ENCODE measurements at regions not wholly inside any gene's neighbourhood (a gene's known extent, or its start where the extent isn't known, plus 50 kb on each side); places are given as distances from the start of the nearest gene placed in this dataset.

- no peaks in the 10 kb centered on the region for H3K27me3 ChIP-seq (replicated peaks; ENCODE audit: insufficient read depth)
- DNase-seq (ENCODE audit: low spot score) (no peak), ATAC-seq (ENCODE audit: insufficient number of reproducible peaks, low FRiP score, low read depth) (no peak)
- no peak overlapping the region for H3K4me3 ChIP-seq
- no peaks in the 10 kb centered on the region for H3K4me1 ChIP-seq (ENCODE audit: control insufficient read depth in 1 of 2, low read depth in 2 of 2)
- TF ChIP-seq CTCF (IDR thresholded peaks at IDR 0.05), result no peak
- no peaks in the 10 kb centered on the region for H3K9me3 ChIP-seq
- H3K27ac ChIP-seq, result no peak overlapping the region
- no peaks in the 10 kb centered on the region for H3K36me3 ChIP-seq
Measured at GRCh38 chr5:18095061-18095460, 460.8 kb downstream of the TAF11L14 start.

GRCh38 chr5:18097817-18098216 is 463.6 kb downstream of the TAF11L14 start:
- Histone ChIP-seq H3K9me3 (no peaks in the 10 kb centered on the region), H3K4me1 (ENCODE audit: control insufficient read depth in 1 of 2, low read depth in 2 of 2) (no peaks in the 10 kb centered on the region), H3K27me3 (replicated peaks; ENCODE audit: insufficient read depth) (no peaks in the 10 kb centered on the region), H3K27ac (no peak overlapping the region), H3K4me3 (no peak overlapping the region), H3K36me3 (no peaks in the 10 kb centered on the region)
- ATAC-seq (ENCODE audit: insufficient number of reproducible peaks, low FRiP score, low read depth) (no peak), DNase-seq (ENCODE audit: low spot score) (no peak)
- no peak for TF ChIP-seq CTCF (IDR thresholded peaks at IDR 0.05)

- H3K27me3 ChIP-seq (replicated peaks; ENCODE audit: insufficient read depth), result no peaks in the 10 kb centered on the region
- H3K36me3 ChIP-seq, result no peaks in the 10 kb centered on the region
- DNase-seq (ENCODE audit: low spot score), result no peak
- no peaks in the 10 kb centered on the region for H3K9me3 ChIP-seq
- no peak for TF ChIP-seq CTCF (IDR thresholded peaks at IDR 0.05)
- no peak overlapping the region for H3K27ac ChIP-seq
- no peaks in the 10 kb centered on the region for H3K4me1 ChIP-seq (ENCODE audit: control insufficient read depth in 1 of 2, low read depth in 2 of 2)
- no peak for ATAC-seq (ENCODE audit: insufficient number of reproducible peaks, low FRiP score, low read depth)
- no peak overlapping the region for H3K4me3 ChIP-seq
Measured at GRCh38 chr5:18098691-18099090, 464.4 kb downstream of the TAF11L14 start.

GRCh38 chr5:18099261-18099660 is 465.0 kb downstream of the TAF11L14 start:
- Histone ChIP-seq H3K4me1 (ENCODE audit: control insufficient read depth in 1 of 2, low read depth in 2 of 2) (no peaks in the 10 kb centered on the region), H3K27me3 (replicated peaks; ENCODE audit: insufficient read depth) (no peaks in the 10 kb centered on the region), H3K27ac (no peak overlapping the region), H3K36me3 (no peaks in the 10 kb centered on the region), H3K4me3 (no peak overlapping the region), H3K9me3 (no peaks in the 10 kb centered on the region)
- TF ChIP-seq CTCF (IDR thresholded peaks at IDR 0.05), result no peak
- DNase-seq (ENCODE audit: low spot score) (no peak), ATAC-seq (ENCODE audit: insufficient number of reproducible peaks, low FRiP score, low read depth) (no peak)

- Histone ChIP-seq H3K36me3 (no peaks in the 10 kb centered on the region), H3K4me1 (ENCODE audit: control insufficient read depth in 1 of 2, low read depth in 2 of 2) (no peaks in the 10 kb centered on the region), H3K27ac (no peak overlapping the region), H3K4me3 (no peak overlapping the region), H3K27me3 (replicated peaks; ENCODE audit: insufficient read depth) (no peaks in the 10 kb centered on the region), H3K9me3 (no peaks in the 10 kb centered on the region)
- DNase-seq (ENCODE audit: low spot score) (no peak), ATAC-seq (ENCODE audit: insufficient number of reproducible peaks, low FRiP score, low read depth) (no peak)
- no peak for TF ChIP-seq CTCF (IDR thresholded peaks at IDR 0.05)
Measured at GRCh38 chr5:18101532-18101931, 467.3 kb downstream of the TAF11L14 start.
